ENCODE measurements at regions not wholly inside any gene's neighbourhood (a gene's known extent, or its start where the extent isn't known, plus 50 kb on each side); places are given as distances from the start of the nearest gene placed in this dataset.

DNA sequence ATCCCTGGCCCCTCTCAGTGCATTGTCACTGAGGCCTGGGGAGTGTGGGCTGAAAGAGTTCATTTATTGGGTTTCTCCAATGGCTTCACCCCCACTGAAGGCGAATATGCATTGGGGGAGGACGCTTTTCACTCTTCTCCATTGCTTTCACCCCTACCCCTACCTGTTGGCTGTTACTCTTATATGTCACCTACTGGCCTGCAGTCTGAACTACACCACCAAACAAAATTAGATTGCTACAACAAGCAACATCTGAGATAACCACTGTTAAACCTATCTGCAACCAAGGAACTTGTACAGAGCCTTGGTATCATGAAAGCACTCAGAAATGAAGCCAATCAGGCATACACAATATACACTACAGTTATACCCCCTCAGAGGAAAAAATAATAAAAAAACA lies 203.7 kb downstream of the REEP3 start:
- H3K36me3 ChIP-seq, result no peaks in the 10 kb centered on the region
- H3K27ac ChIP-seq, result no peak overlapping the region
- H3K27me3 ChIP-seq (replicated peaks; ENCODE audit: insufficient read depth), result no peaks in the 10 kb centered on the region
- H3K4me1 ChIP-seq (replicated peaks), result no peaks in the 10 kb centered on the region
- no peak for DNase-seq (ENCODE audit: low spot score)
- intact Hi-C loops (cut with DNase I), result loop anchor here (5.0 kb wide), 2 partner anchors 508 to 558 kb away; no protein-coding TSS in a partner anchor
- 94% methylated on average over 2 of the region's 2 CpGs for WGBS
- TF ChIP-seq POLR2AphosphoS5 (IDR thresholded peaks at IDR 0.05) (no peak), POLR2A (IDR thresholded peaks at IDR 0.05) (no peak)
- TF ChIP-seq, protein P1, sequence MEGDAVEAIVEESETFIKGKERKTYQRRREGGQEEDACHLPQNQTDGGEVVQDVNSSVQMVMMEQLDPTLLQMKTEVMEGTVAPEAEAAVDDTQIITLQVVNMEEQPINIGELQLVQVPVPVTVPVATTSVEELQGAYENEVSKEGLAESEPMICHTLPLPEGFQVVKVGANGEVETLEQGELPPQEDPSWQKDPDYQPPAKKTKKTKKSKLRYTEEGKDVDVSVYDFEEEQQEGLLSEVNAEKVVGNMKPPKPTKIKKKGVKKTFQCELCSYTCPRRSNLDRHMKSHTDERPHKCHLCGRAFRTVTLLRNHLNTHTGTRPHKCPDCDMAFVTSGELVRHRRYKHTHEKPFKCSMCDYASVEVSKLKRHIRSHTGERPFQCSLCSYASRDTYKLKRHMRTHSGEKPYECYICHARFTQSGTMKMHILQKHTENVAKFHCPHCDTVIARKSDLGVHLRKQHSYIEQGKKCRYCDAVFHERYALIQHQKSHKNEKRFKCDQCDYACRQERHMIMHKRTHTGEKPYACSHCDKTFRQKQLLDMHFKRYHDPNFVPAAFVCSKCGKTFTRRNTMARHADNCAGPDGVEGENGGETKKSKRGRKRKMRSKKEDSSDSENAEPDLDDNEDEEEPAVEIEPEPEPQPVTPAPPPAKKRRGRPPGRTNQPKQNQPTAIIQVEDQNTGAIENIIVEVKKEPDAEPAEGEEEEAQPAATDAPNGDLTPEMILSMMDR (IDR thresholded peaks at IDR 0.05), result no peak
- H3K4me3 ChIP-seq, result no peak overlapping the region
- H3K9me3 ChIP-seq, result no peaks in the 10 kb centered on the region

GRCh38 chr10:63726867-63727266 lies 205.7 kb downstream of the REEP3 start:
- Histone ChIP-seq H3K27ac (no peak overlapping the region), H3K4me3 (no peak overlapping the region), H3K36me3 (no peaks in the 10 kb centered on the region), H3K4me1 (replicated peaks) (no peaks in the 10 kb centered on the region), H3K27me3 (replicated peaks; ENCODE audit: insufficient read depth) (no peaks in the 10 kb centered on the region), H3K9me3 (no peaks in the 10 kb centered on the region)
- intact Hi-C loops (cut with DNase I), result no loop called here
- WGBS, result 91% methylated on average over 2 of the region's 2 CpGs
- DNase-seq (ENCODE audit: low spot score), result no peak
- TF ChIP-seq POLR2AphosphoS5 (IDR thresholded peaks at IDR 0.05) (no peak), POLR2A (IDR thresholded peaks at IDR 0.05) (no peak)
- TF ChIP-seq, protein P1 (IDR thresholded peaks at IDR 0.05), result no peak

DNA sequence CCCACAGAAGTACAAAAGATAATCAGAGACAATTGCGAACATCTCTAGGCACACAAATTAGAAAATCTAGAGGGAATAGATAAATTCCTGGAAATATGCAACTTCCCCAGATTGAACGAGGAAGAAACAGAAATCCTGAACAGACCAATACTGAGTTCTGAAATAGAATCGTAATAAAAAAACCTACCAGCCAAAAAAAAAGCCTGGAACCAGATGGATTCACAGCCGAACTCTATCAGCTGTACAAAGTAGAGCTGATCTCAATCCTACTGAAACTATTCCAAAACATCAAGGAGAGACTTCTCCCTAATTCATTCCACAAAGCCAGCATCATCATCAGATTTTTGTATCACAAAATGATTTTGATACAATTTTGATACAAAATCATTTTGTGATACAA lies 206.4 kb downstream of the REEP3 start:
- no peak overlapping the region for H3K4me3 ChIP-seq
- H3K27me3 ChIP-seq (replicated peaks; ENCODE audit: insufficient read depth), result no peaks in the 10 kb centered on the region
- no peaks in the 10 kb centered on the region for H3K36me3 ChIP-seq
- no peak for TF ChIP-seq POLR2A (IDR thresholded peaks at IDR 0.05)
- TF ChIP-seq, protein P1 (IDR thresholded peaks at IDR 0.05), result no peak
- TF ChIP-seq POLR2AphosphoS5 (IDR thresholded peaks at IDR 0.05), result no peak
- 65% methylated on average over 4 of the region's 4 CpGs for WGBS
- H3K4me1 ChIP-seq (replicated peaks), result no peaks in the 10 kb centered on the region
- H3K27ac ChIP-seq, result no peak overlapping the region
- no peaks in the 10 kb centered on the region for H3K9me3 ChIP-seq
- intact Hi-C loops (cut with DNase I), result no loop called here
- DNase-seq (ENCODE audit: low spot score), result no peak

DNA sequence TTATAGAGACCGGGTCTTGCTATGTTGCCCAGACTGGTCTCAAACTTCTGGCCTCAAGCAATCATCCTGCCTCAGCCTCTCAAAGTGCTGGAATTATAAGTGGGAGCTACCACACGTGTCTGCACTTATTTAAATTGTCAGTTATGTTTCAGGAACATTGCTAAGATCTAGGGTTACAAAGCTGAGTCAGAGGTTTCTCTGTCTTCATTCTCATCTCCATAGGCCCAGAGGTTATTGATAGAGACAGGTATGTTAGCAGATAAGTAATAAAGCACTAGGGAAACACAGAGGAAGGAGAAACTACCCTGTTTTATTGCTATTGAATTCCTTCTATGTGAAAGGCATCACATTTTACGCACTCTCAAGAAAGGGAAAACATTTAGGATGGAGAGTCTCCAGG lies 214.1 kb downstream of the REEP3 start:
- intact Hi-C loops (cut with DNase I), result no loop called here
- Histone ChIP-seq H3K4me3 (no peak overlapping the region), H3K27me3 (replicated peaks; ENCODE audit: insufficient read depth) (no peaks in the 10 kb centered on the region), H3K36me3 (no peaks in the 10 kb centered on the region), H3K27ac (no peak overlapping the region), H3K9me3 (no peaks in the 10 kb centered on the region), H3K4me1 (replicated peaks) (no peaks in the 10 kb centered on the region)
- TF ChIP-seq POLR2A (IDR thresholded peaks at IDR 0.05) (no peak), POLR2AphosphoS5 (IDR thresholded peaks at IDR 0.05) (no peak)
- TF ChIP-seq, protein P1 (IDR thresholded peaks at IDR 0.05), result no peak
- no peak for DNase-seq (ENCODE audit: low spot score)
- WGBS, result 77% methylated on average over 3 of the region's 3 CpGs

- 84% methylated on average over 2 of the region's 2 CpGs for WGBS
- no peak overlapping the region for H3K27ac ChIP-seq
- no peaks in the 10 kb centered on the region for H3K4me1 ChIP-seq (replicated peaks)
- no peak overlapping the region for H3K4me3 ChIP-seq
- no peak for DNase-seq (ENCODE audit: low spot score)
- no peaks in the 10 kb centered on the region for H3K27me3 ChIP-seq (replicated peaks; ENCODE audit: insufficient read depth)
- no peaks in the 10 kb centered on the region for H3K9me3 ChIP-seq
- no peak for TF ChIP-seq POLR2AphosphoS5 (IDR thresholded peaks at IDR 0.05)
- TF ChIP-seq POLR2A (IDR thresholded peaks at IDR 0.05), result no peak
- TF ChIP-seq, protein P1 (IDR thresholded peaks at IDR 0.05), result no peak
- H3K36me3 ChIP-seq, result no peaks in the 10 kb centered on the region
- intact Hi-C loops (cut with DNase I), result no loop called here
Measured at GRCh38 chr10:63738410-63738809, 217.2 kb downstream of the REEP3 start.
